Natural killer cell (primary cell): ENCODE measurements at regions not wholly inside any gene's neighbourhood (a gene's known extent, or its start where the extent isn't known, plus 50 kb on each side); places are given as distances from the start of the nearest gene placed in this dataset.

ENCODE experiments used
- ATAC-seq, 3 donors: fragments of 150-1000 bp in 2 of 3; fragments of 200-7000 bp in 1 of 3; cut with Tn5 transposase; 1 replicate in 1 of 3; 2 replicates in 2 of 3; pipeline ENCODE4 v1.10.0; 2021; ENCODE audit warnings: mild to moderate bottlenecking in 2 of 3, moderate library complexity in 2 of 3
- DNase-seq, 2 donors: peaks; one replicate each; pipeline versions ENCODE4 v3.0.0 to v3.0.0-alpha.2; 2013 to 2021; ENCODE audit warnings: mixed read lengths in 1 of 2
- H3K27ac ChIP-seq: one replicate; pipeline ENCODE4 v1.5.1; 2013; ENCODE audit warnings: mild to moderate bottlenecking, low read length
- H3K27me3 ChIP-seq: one replicate; pipeline ENCODE4 v1.6.1; 2013; ENCODE audit warnings: low read length; ENCODE audit not compliant: control insufficient read depth, insufficient read depth
- H3K36me3 ChIP-seq: one replicate; pipeline ENCODE4 v1.6.1; 2013; ENCODE audit warnings: low read length; ENCODE audit not compliant: control insufficient read depth, insufficient read depth
- H3K4me1 ChIP-seq: one replicate; pipeline ENCODE4 v1.6.1; 2013; ENCODE audit warnings: low read length; ENCODE audit not compliant: control insufficient read depth, insufficient read depth
- H3K4me3 ChIP-seq: one replicate; pipeline ENCODE4 v1.5.1; 2013; ENCODE audit warnings: low read length
- H3K9me3 ChIP-seq: one replicate; pipeline ENCODE4 v1.6.1; 2013; ENCODE audit warnings: low read length; ENCODE audit not compliant: control insufficient read depth, insufficient read depth
- H3K27ac Mint-ChIP-seq, 2 donors: one replicate each; pipeline ENCODE4 v1.8.0; 2022; ENCODE audit warnings: mild to moderate bottlenecking in 2 of 2, mixed read lengths in 2 of 2, moderate library complexity in 1 of 2
- H3K27me3 Mint-ChIP-seq, 2 donors: one replicate each; pipeline ENCODE4 v1.8.0; 2022; ENCODE audit warnings: low read depth in 2 of 2, mixed read lengths in 2 of 2
- H3K36me3 Mint-ChIP-seq: one replicate; pipeline ENCODE4 v1.8.0; 2022; ENCODE audit warnings: mixed read lengths
- H3K4me1 Mint-ChIP-seq, 2 donors: one replicate each; pipeline ENCODE4 v1.8.0; 2022; ENCODE audit warnings: mixed read lengths in 2 of 2
- H3K4me3 Mint-ChIP-seq: one replicate; pipeline ENCODE4 v1.8.0; 2022; ENCODE audit warnings: mild to moderate bottlenecking, moderate library complexity, mixed read lengths
- H3K9me3 Mint-ChIP-seq, 2 donors: one replicate each; pipeline ENCODE4 v1.8.0; 2022; ENCODE audit warnings: mixed read lengths in 2 of 2
- WGBS: methylation state at CpG from one replicate; pipeline ENCODE4 v1.1.7; 2013; ENCODE audit warnings: missing lambda C conversion rate; ENCODE audit not compliant: insufficient coverage; 5-methylcytosine and 5-hydroxymethylcytosine counted together
- intact Hi-C: fragments of 100-400 bp; cut with micrococcal nuclease; formaldehyde crosslinking; loops from one replicate; pipeline ENCODE4 v1.14.2; 2022
- TF ChIP-seq, protein P1 (sequence below): fragments of 200-600 bp; IDR thresholded peaks from one replicate; pipeline ENCODE4 v1.8.0; 2022; ENCODE audit warnings: antibody characterized with exemption

DNA sequence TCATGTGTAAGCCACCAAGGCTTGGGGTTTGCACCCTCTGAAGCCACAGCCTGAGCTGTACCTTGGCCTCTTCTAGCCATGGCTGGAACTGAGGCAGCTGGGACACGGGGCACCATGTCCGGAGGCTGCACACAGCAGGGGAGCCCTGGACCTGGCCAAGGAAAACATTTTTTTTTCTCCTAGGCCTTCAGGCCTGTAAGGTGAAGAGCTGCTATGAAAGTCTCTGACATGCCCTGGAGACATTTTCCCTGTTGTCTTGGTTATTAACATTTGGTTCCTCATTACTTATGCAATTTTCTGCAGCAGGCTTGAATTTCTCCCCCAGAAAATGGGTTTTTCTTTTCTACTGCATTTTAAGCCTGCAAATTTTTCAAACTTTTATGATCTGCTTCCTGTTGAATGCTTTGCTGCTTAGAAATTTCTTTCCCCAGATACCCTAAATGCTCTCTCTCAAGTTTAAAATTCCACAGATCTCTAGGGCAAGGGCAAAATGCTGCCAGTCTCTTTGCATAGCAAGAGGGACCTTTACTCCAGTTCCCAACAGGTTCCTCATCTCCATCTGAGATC lies 295.8 kb downstream of the LTN1 start:
- peaks cover 2% of the 10 kb centered on the region for H3K36me3 Mint-ChIP-seq
- H3K4me1 Mint-ChIP-seq: peaks cover 31 to 51% of the 10 kb centered on the region in 2 donors
- H3K9me3 Mint-ChIP-seq: peaks cover 2 to 4% of the 10 kb centered on the region in 2 donors
- no peaks in the 10 kb centered on the region for H3K36me3 ChIP-seq
- H3K27me3 Mint-ChIP-seq: no peaks in the 10 kb centered on the region
- no peak overlapping the region for H3K27ac ChIP-seq
- no peak for DNase-seq
- TF ChIP-seq, protein P1, sequence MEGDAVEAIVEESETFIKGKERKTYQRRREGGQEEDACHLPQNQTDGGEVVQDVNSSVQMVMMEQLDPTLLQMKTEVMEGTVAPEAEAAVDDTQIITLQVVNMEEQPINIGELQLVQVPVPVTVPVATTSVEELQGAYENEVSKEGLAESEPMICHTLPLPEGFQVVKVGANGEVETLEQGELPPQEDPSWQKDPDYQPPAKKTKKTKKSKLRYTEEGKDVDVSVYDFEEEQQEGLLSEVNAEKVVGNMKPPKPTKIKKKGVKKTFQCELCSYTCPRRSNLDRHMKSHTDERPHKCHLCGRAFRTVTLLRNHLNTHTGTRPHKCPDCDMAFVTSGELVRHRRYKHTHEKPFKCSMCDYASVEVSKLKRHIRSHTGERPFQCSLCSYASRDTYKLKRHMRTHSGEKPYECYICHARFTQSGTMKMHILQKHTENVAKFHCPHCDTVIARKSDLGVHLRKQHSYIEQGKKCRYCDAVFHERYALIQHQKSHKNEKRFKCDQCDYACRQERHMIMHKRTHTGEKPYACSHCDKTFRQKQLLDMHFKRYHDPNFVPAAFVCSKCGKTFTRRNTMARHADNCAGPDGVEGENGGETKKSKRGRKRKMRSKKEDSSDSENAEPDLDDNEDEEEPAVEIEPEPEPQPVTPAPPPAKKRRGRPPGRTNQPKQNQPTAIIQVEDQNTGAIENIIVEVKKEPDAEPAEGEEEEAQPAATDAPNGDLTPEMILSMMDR: no peak
- H3K27me3 ChIP-seq: no peaks in the 10 kb centered on the region
- H3K4me3 Mint-ChIP-seq: no peak overlapping the region
- H3K4me3 ChIP-seq: no peak overlapping the region
- peaks cover 3% of the 10 kb centered on the region for H3K9me3 ChIP-seq
- WGBS: 95% methylated on average over 2 of the region's 2 CpGs
- H3K4me1 ChIP-seq: no peaks in the 10 kb centered on the region
- ATAC-seq: no peak
- no peak overlapping the region for H3K27ac Mint-ChIP-seq
- intact Hi-C loops: no loop called here

DNA sequence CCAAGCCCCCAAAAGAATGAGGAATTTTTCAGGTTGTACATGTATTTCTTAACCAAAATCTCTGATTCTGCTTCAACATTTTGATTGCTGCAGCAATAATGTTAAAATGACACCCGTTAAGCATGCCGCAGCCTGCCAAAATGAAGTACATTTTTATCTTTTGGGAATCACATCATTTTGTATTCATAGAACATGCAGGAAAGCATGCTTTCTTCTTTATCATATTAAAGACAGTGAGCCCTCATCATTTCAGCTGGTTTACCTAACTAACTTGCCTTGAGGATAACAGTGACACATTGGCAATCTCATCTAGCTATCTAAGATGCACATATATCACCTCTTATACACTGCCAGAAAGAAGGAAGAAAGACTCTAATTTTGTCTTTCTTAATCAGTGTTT lies 299.2 kb downstream of the LTN1 start:
- peaks cover 0 to 4% of the 10 kb centered on the region in 2 donors for H3K9me3 Mint-ChIP-seq
- H3K4me3 Mint-ChIP-seq: no peak overlapping the region
- H3K27me3 Mint-ChIP-seq: no peaks in the 10 kb centered on the region
- WGBS: 100% methylated on average over 2 of the region's 2 CpGs
- Histone ChIP-seq H3K4me3 (no peak overlapping the region), H3K4me1 (no peaks in the 10 kb centered on the region), H3K36me3 (no peaks in the 10 kb centered on the region), H3K9me3 (peaks cover 3% of the 10 kb centered on the region), H3K27me3 (no peaks in the 10 kb centered on the region), H3K27ac (no peak overlapping the region)
- no peaks in the 10 kb centered on the region for H3K36me3 Mint-ChIP-seq
- H3K4me1 Mint-ChIP-seq: peaks cover 31 to 44% of the 10 kb centered on the region in 2 donors
- TF ChIP-seq, protein P1: no peak
- ATAC-seq (no peak), DNase-seq (no peak)
- intact Hi-C loops: no loop called here
- no peak overlapping the region for H3K27ac Mint-ChIP-seq

DNA sequence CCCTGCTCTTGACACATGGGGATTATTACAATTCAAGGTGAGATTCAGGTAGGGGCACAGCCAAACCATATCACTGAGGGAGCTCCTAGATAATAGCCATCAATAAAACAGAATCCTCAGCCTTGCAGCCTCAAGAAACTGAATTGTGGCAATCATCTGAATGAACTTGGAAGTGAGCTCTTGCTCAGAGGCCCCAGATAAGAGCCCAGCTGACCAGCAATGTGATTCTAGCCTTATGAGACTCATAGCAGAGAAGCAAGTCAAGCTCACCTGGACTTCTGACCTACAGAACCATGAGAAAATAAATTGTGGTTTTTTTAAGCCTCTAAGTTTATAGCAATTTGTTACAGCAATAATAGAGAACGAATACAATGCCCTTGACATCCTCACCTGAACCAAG lies 302.5 kb downstream of the LTN1 start:
- Histone ChIP-seq H3K4me1 (no peaks in the 10 kb centered on the region), H3K9me3 (no peaks in the 10 kb centered on the region), H3K36me3 (peaks cover 4% of the 10 kb centered on the region), H3K4me3 (no peak overlapping the region), H3K27ac (no peak overlapping the region), H3K27me3 (no peaks in the 10 kb centered on the region)
- TF ChIP-seq, protein P1: no peak
- no peak overlapping the region for H3K4me3 Mint-ChIP-seq
- H3K27me3 Mint-ChIP-seq: no peaks in the 10 kb centered on the region
- no peaks in the 10 kb centered on the region for H3K9me3 Mint-ChIP-seq
- no peaks in the 10 kb centered on the region for H3K36me3 Mint-ChIP-seq
- H3K27ac Mint-ChIP-seq: peak overlapping the region in 1 of 2 donors; percentile 25
- 83% methylated on average over 1 of the region's 1 CpG for WGBS
- H3K4me1 Mint-ChIP-seq: peaks cover 23 to 42% of the 10 kb centered on the region in 2 donors
- ATAC-seq (no peak), DNase-seq (no peak)
- intact Hi-C loops: no loop called here

GRCh38 chr21:28688381-28688780 lies 304.3 kb downstream of the LTN1 start:
- no CpG with 5 or more reads among the region's 1 CpG for WGBS
- no peaks in the 10 kb centered on the region for H3K27me3 Mint-ChIP-seq
- H3K36me3 Mint-ChIP-seq: no peaks in the 10 kb centered on the region
- H3K36me3 ChIP-seq: peaks cover 4% of the 10 kb centered on the region
- no peak for ATAC-seq
- intact Hi-C loops: no loop called here
- no peak overlapping the region for H3K27ac Mint-ChIP-seq
- peaks cover 33 to 37% of the 10 kb centered on the region in 2 donors for H3K4me1 Mint-ChIP-seq
- DNase-seq: no peak
- H3K4me3 Mint-ChIP-seq: no peak overlapping the region
- TF ChIP-seq, protein P1: no peak
- no peaks in the 10 kb centered on the region for H3K4me1 ChIP-seq
- H3K9me3 ChIP-seq: no peaks in the 10 kb centered on the region
- H3K4me3 ChIP-seq: no peak overlapping the region
- H3K27ac ChIP-seq: no peak overlapping the region
- H3K27me3 ChIP-seq: no peaks in the 10 kb centered on the region
- no peaks in the 10 kb centered on the region for H3K9me3 Mint-ChIP-seq
